Hippocampal formation (tissue), 2 donors: ENCODE measurements at regions not wholly inside any gene's neighbourhood (a gene's known extent, or its start where the extent isn't known, plus 50 kb on each side); places are given as distances from the start of the nearest gene placed in this dataset.
"Not testable (repeated sequence)": the region's sequence is repeated elsewhere in the genome, so short reads cannot be mapped to it uniquely, and the experiment has no call there.

ENCODE experiments used
- DNase-seq, 2 donors: peaks; one replicate each; lab custom pipeline; 2025; lab: John Stamatoyannopoulos, UW

- DNase-seq = no peak
Observed at GRCh38 chr2:156005531-156005930, 327.0 kb downstream of the NR4A2 start.

GRCh38 chr2:156004459-156004858 is 328.1 kb downstream of the NR4A2 start:
- no peak for DNase-seq

GRCh38 chr2:156003780-156004179 is 328.7 kb downstream of the NR4A2 start:
- DNase-seq = no peak

GRCh38 chr2:156001851-156002250 is 330.7 kb downstream of the NR4A2 start:
- DNase-seq = no peak

GRCh38 chr2:155997538-155997937 is 335.0 kb downstream of the NR4A2 start:
- DNase-seq = no peak

- no peak for DNase-seq
Observed at GRCh38 chr2:155994315-155994714, 338.2 kb downstream of the NR4A2 start.

- no peak for DNase-seq
Observed at GRCh38 chr2:155983845-155984244, 348.7 kb downstream of the NR4A2 start.

GRCh38 chr2:155982135-155982534 is 350.4 kb downstream of the NR4A2 start:
- no peak for DNase-seq

- DNase-seq = no peak
Observed at GRCh38 chr2:155980941-155981560, 351.5 kb downstream of the NR4A2 start.

- no peak for DNase-seq
Observed at GRCh38 chr2:155975734-155976133, 356.8 kb downstream of the NR4A2 start.

- DNase-seq = no peak
Observed at GRCh38 chr2:155972916-155973315, 359.6 kb downstream of the NR4A2 start.

GRCh38 chr2:155966064-155966471 is 366.5 kb downstream of the NR4A2 start:
- not testable (repeated sequence) for DNase-seq

- no peak for DNase-seq
Observed at GRCh38 chr2:155965415-155966063, 367.0 kb downstream of the NR4A2 start.

- no peak for DNase-seq
Observed at GRCh38 chr2:155961641-155962040, 370.9 kb downstream of the NR4A2 start.

- DNase-seq = no peak
Observed at GRCh38 chr2:155958834-155959233, 373.7 kb downstream of the NR4A2 start.

- DNase-seq = no peak
Observed at GRCh38 chr2:155947069-155947468, 385.5 kb downstream of the NR4A2 start.

GRCh38 chr2:155944218-155944617 is 388.3 kb downstream of the NR4A2 start:
- no peak for DNase-seq

GRCh38 chr2:155930312-155930711 is 402.2 kb downstream of the NR4A2 start:
- no peak for DNase-seq

GRCh38 chr2:155917380-155917779 is 415.1 kb downstream of the NR4A2 start:
- DNase-seq = no peak

GRCh38 chr2:155913356-155913755 is 419.2 kb downstream of the NR4A2 start:
- DNase-seq = no peak

- DNase-seq = no peak
Observed at GRCh38 chr2:155908567-155908966, 424.0 kb downstream of the NR4A2 start.

GRCh38 chr2:155907211-155907610 is 425.3 kb downstream of the NR4A2 start:
- DNase-seq = no peak

- no peak for DNase-seq
Observed at GRCh38 chr2:155905657-155906056, 426.9 kb downstream of the NR4A2 start.

GRCh38 chr2:155904720-155905119 is 427.8 kb downstream of the NR4A2 start:
- no peak for DNase-seq
